ENCODE measurements at regions not wholly inside any gene's neighbourhood (a gene's known extent, or its start where the extent isn't known, plus 50 kb on each side); places are given as distances from the start of the nearest gene placed in this dataset.

GRCh38 chr2:150137338-150138069, 350.0 kb downstream of the RND3 start:
- H3K9ac ChIP-seq (ENCODE audit: low read depth, low read length, poor library complexity, severe bottlenecking) = no peak overlapping the region
- H3K27me3 ChIP-seq (ENCODE audit: insufficient read depth, low read length, poor library complexity, severe bottlenecking) = peaks cover 20% of the 10 kb centered on the region
- H4K20me1 ChIP-seq (ENCODE audit: insufficient read depth, low read length, poor library complexity, severe bottlenecking) = no peaks in the 10 kb centered on the region
- H3K9me3 ChIP-seq (ENCODE audit: insufficient read depth, low read depth, low read length) = no peaks in the 10 kb centered on the region
- no peak overlapping the region for H2AFZ ChIP-seq (ENCODE audit: low read length)
- H3F3A ChIP-seq (ENCODE audit: low read depth) = no peaks in the 10 kb centered on the region
- H3K4me2 ChIP-seq (ENCODE audit: low read depth, low read length, poor library complexity, severe bottlenecking) = no peak overlapping the region
- no peak overlapping the region for H3K4me3 ChIP-seq (ENCODE audit: low read length, poor library complexity, severe bottlenecking)
- H3K79me2 ChIP-seq (ENCODE audit: insufficient read depth, low read length) = no peaks in the 10 kb centered on the region
- H3K36me3 ChIP-seq (ENCODE audit: insufficient read depth, low read length) = no peaks in the 10 kb centered on the region
- peaks cover 14% of the 10 kb centered on the region for H3K4me1 ChIP-seq (ENCODE audit: insufficient read depth, low read length, poor library complexity, severe bottlenecking)
- H3K9me2 ChIP-seq (replicated peaks; ENCODE audit: low read depth, low read length) = no peaks in the 10 kb centered on the region
- TF ChIP-seq CTCF (conservative IDR thresholded peaks at IDR 0.05; ENCODE audit: low read length) (no peak), EZH2phosphoT487 (IDR thresholded peaks at IDR 0.05; ENCODE audit: borderline replicate concordance) (no peak)

- Histone ChIP-seq H2AFZ (ENCODE audit: low read length) (no peak overlapping the region), H3F3A (ENCODE audit: low read depth) (no peaks in the 10 kb centered on the region), H3K36me3 (ENCODE audit: insufficient read depth, low read length) (no peaks in the 10 kb centered on the region), H3K79me2 (ENCODE audit: insufficient read depth, low read length) (no peaks in the 10 kb centered on the region), H3K4me1 (ENCODE audit: insufficient read depth, low read length, poor library complexity, severe bottlenecking) (peaks cover 10% of the 10 kb centered on the region), H3K27me3 (ENCODE audit: insufficient read depth, low read length, poor library complexity, severe bottlenecking) (peaks cover 20% of the 10 kb centered on the region), H4K20me1 (ENCODE audit: insufficient read depth, low read length, poor library complexity, severe bottlenecking) (no peaks in the 10 kb centered on the region), H3K9ac (ENCODE audit: low read depth, low read length, poor library complexity, severe bottlenecking) (no peak overlapping the region), H3K9me3 (ENCODE audit: insufficient read depth, low read depth, low read length) (no peaks in the 10 kb centered on the region), H3K4me2 (ENCODE audit: low read depth, low read length, poor library complexity, severe bottlenecking) (no peak overlapping the region), H3K4me3 (ENCODE audit: low read length, poor library complexity, severe bottlenecking) (no peak overlapping the region), H3K9me2 (replicated peaks; ENCODE audit: low read depth, low read length) (no peaks in the 10 kb centered on the region)
- TF ChIP-seq CTCF (conservative IDR thresholded peaks at IDR 0.05; ENCODE audit: low read length) (no peak), EZH2phosphoT487 (IDR thresholded peaks at IDR 0.05; ENCODE audit: borderline replicate concordance) (no peak)
These were observed 350.6 kb downstream of the RND3 start for GRCh38 chr2:150136893-150137292.

GRCh38 chr2:150136401-150136800, 351.1 kb downstream of the RND3 start:
- Histone ChIP-seq H3K4me1 (ENCODE audit: insufficient read depth, low read length, poor library complexity, severe bottlenecking) (peaks cover 7% of the 10 kb centered on the region), H4K20me1 (ENCODE audit: insufficient read depth, low read length, poor library complexity, severe bottlenecking) (no peaks in the 10 kb centered on the region), H3K9ac (ENCODE audit: low read depth, low read length, poor library complexity, severe bottlenecking) (no peak overlapping the region), H3K4me3 (ENCODE audit: low read length, poor library complexity, severe bottlenecking) (no peak overlapping the region), H3F3A (ENCODE audit: low read depth) (no peaks in the 10 kb centered on the region), H3K79me2 (ENCODE audit: insufficient read depth, low read length) (no peaks in the 10 kb centered on the region), H3K9me2 (replicated peaks; ENCODE audit: low read depth, low read length) (no peaks in the 10 kb centered on the region), H3K27me3 (ENCODE audit: insufficient read depth, low read length, poor library complexity, severe bottlenecking) (peaks cover 20% of the 10 kb centered on the region), H3K9me3 (ENCODE audit: insufficient read depth, low read depth, low read length) (no peaks in the 10 kb centered on the region), H3K4me2 (ENCODE audit: low read depth, low read length, poor library complexity, severe bottlenecking) (no peak overlapping the region), H3K36me3 (ENCODE audit: insufficient read depth, low read length) (no peaks in the 10 kb centered on the region), H2AFZ (ENCODE audit: low read length) (no peak overlapping the region)
- TF ChIP-seq CTCF (conservative IDR thresholded peaks at IDR 0.05; ENCODE audit: low read length) (no peak), EZH2phosphoT487 (IDR thresholded peaks at IDR 0.05; ENCODE audit: borderline replicate concordance) (no peak)

Measured in Loucy (cell line).